Right lobe of liver (tissue), 4 donors: ENCODE measurements at regions not wholly inside any gene's neighbourhood (a gene's known extent, or its start where the extent isn't known, plus 50 kb on each side); places are given as distances from the start of the nearest gene placed in this dataset.

Source experiments
- CTCF ChIP-seq, 4 donors: fragments of 200-600 bp in 3 of 4; fragments of 450-650 bp in 1 of 4; IDR thresholded peaks; one replicate each; pipeline versions ENCODE4 v1.5.1 to v1.8.0; 2016 to 2022; ENCODE audit warnings: antibody characterized with exemption in 4 of 4, mild to moderate bottlenecking in 2 of 4
- POLR2A ChIP-seq: fragments of 450-650 bp; IDR thresholded peaks from one replicate; pipeline ENCODE4 v1.6.1; 2017; ENCODE audit warnings: antibody characterized with exemption, mild to moderate bottlenecking
- donor health status: DM: no; HTN: no; CAD: no.
- donor health status: DM: no; HTN: no; CAD: no.
- donor health status: DM: no; HTN: yes; CAD: no.

GRCh38 chr10:109765838-109766237 lies 157.5 kb downstream of the XPNPEP1 start:
- TF ChIP-seq CTCF (IDR thresholded peaks at IDR 0.05) (no peak), POLR2A (no peak)
